GM19463 (cell line): ENCODE measurements at regions not wholly inside any gene's neighbourhood (a gene's known extent, or its start where the extent isn't known, plus 50 kb on each side); places are given as distances from the start of the nearest gene placed in this dataset.
"Not testable (repeated sequence)": the region's sequence is repeated elsewhere in the genome, so short reads cannot be mapped to it uniquely, and the experiment has no call there.

Experiments used
- ATAC-seq: cut with Tn5 transposase; IDR thresholded peaks from one replicate; pipeline ENCODE4 v1.9.1; 2021; ENCODE audit warnings: mild to moderate bottlenecking, moderate library complexity; ENCODE audit not compliant: unreplicated experiment

- ATAC-seq = not testable (repeated sequence)
These were observed 337.3 kb downstream of the GOLGA6L6 start for GRCh38 chr15:20204177-20204866.

GRCh38 chr15:20203649-20204150 is 337.9 kb downstream of the GOLGA6L6 start:
- ATAC-seq = not testable (repeated sequence)

- ATAC-seq = not testable (repeated sequence)
These were observed 346.9 kb downstream of the GOLGA6L6 start for GRCh38 chr15:20194591-20195198.

- not testable (repeated sequence) for ATAC-seq
These were observed 348.3 kb downstream of the GOLGA6L6 start for GRCh38 chr15:20192982-20193929.

- not testable (repeated sequence) for ATAC-seq
These were observed 350.0 kb downstream of the GOLGA6L6 start for GRCh38 chr15:20191508-20192125.

- ATAC-seq = not testable (repeated sequence)
These were observed 353.0 kb downstream of the GOLGA6L6 start for GRCh38 chr15:20188611-20189010.

GRCh38 chr15:20187370-20188355 is 353.9 kb downstream of the GOLGA6L6 start:
- not testable (repeated sequence) for ATAC-seq

- ATAC-seq = not testable (repeated sequence)
These were observed 356.7 kb downstream of the GOLGA6L6 start for GRCh38 chr15:20184879-20185278.

- ATAC-seq = not testable (repeated sequence)
These were observed 373.4 kb downstream of the GOLGA6L6 start for GRCh38 chr15:20168221-20168620.

- ATAC-seq = not testable (repeated sequence)
These were observed 388.1 kb downstream of the GOLGA6L6 start for GRCh38 chr15:20153528-20153927.

GRCh38 chr15:20148679-20149078 is 392.9 kb downstream of the GOLGA6L6 start:
- not testable (repeated sequence) for ATAC-seq

GRCh38 chr15:20148008-20148407 is 393.6 kb downstream of the GOLGA6L6 start:
- not testable (repeated sequence) for ATAC-seq

- not testable (repeated sequence) for ATAC-seq
These were observed 397.1 kb downstream of the GOLGA6L6 start for GRCh38 chr15:20144333-20145036.

GRCh38 chr15:20142906-20143305 is 398.7 kb downstream of the GOLGA6L6 start:
- not testable (repeated sequence) for ATAC-seq

GRCh38 chr15:20142410-20142809 is 399.2 kb downstream of the GOLGA6L6 start:
- ATAC-seq = not testable (repeated sequence)

GRCh38 chr15:20124668-20125067 is 416.9 kb downstream of the GOLGA6L6 start:
- not testable (repeated sequence) for ATAC-seq

- no peak for ATAC-seq
These were observed 435.6 kb downstream of the GOLGA6L6 start for GRCh38 chr15:20106026-20106425.
